OCI-LY7 (cell line): ENCODE measurements at regions not wholly inside any gene's neighbourhood (a gene's known extent, or its start where the extent isn't known, plus 50 kb on each side); places are given as distances from the start of the nearest gene placed in this dataset.

Source experiments
- EZH2phosphoT487 ChIP-seq: fragments of 200-600 bp; sonication (generic); IDR thresholded peaks from 2 replicates; pipeline ENCODE4 v1.6.1; 2018; ENCODE audit warnings: low read depth, borderline replicate concordance, mild to moderate bottlenecking, mixed run types, antibody characterized with exemption, low read length, moderate library complexity, mixed read lengths
- TF ChIP-seq, protein P1 (sequence below): fragments of 200-600 bp; sonication (generic); conservative IDR thresholded peaks from 2 replicates; pipeline ENCODE4 v1.5.1; 2014; ENCODE audit warnings: mild to moderate bottlenecking, antibody characterized with exemption, low read length, moderate library complexity, mixed read lengths

DNA sequence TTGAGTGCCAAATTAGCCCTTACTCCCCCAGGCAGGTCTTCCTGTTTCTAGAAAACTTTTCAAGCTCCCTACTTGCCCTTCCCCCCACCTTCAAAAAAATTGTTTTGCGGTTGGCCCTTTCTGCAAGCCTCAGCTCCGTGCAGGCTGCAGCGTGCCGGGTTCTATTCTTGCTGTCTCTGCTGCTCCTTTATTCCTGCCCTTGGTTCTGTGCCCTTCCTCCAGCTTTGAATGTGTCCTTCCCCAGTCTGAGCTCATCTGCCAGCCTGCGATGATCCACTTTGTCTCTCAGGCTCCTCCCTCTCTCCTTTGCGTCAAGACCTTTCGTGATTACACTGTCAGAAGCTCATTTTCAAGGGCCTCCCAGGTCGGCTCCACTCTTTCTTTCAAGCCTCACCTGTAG lies 98.6 kb downstream of the IRF2BPL start:
- TF ChIP-seq, protein P1, sequence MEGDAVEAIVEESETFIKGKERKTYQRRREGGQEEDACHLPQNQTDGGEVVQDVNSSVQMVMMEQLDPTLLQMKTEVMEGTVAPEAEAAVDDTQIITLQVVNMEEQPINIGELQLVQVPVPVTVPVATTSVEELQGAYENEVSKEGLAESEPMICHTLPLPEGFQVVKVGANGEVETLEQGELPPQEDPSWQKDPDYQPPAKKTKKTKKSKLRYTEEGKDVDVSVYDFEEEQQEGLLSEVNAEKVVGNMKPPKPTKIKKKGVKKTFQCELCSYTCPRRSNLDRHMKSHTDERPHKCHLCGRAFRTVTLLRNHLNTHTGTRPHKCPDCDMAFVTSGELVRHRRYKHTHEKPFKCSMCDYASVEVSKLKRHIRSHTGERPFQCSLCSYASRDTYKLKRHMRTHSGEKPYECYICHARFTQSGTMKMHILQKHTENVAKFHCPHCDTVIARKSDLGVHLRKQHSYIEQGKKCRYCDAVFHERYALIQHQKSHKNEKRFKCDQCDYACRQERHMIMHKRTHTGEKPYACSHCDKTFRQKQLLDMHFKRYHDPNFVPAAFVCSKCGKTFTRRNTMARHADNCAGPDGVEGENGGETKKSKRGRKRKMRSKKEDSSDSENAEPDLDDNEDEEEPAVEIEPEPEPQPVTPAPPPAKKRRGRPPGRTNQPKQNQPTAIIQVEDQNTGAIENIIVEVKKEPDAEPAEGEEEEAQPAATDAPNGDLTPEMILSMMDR: no peak
- TF ChIP-seq EZH2phosphoT487: no peak
